Activated CD4-positive, CD25-positive, alpha-beta regulatory T cell (primary cell): ENCODE measurements at regions not wholly inside any gene's neighbourhood (a gene's known extent, or its start where the extent isn't known, plus 50 kb on each side); places are given as distances from the start of the nearest gene placed in this dataset.
A peak's percentile ranks its signal among the peaks of the same experiment; 100 is the strongest.
"Not testable (repeated sequence)": the region's sequence is repeated elsewhere in the genome, so short reads cannot be mapped to it uniquely, and the experiment has no call there.

Source experiments
- DNase-seq, 4 experiments: peaks; one replicate each; lab custom pipeline; 2025; lab: John Stamatoyannopoulos, UW

GRCh38 chr11:88061111-88061510, 114.1 kb downstream of the RAB38 start:
- no peak for DNase-seq

- DNase-seq, result no peak
Observed at GRCh38 chr11:88059326-88059725, 115.9 kb downstream of the RAB38 start.

- DNase-seq, result no peak
Observed at GRCh38 chr11:88051396-88051795, 123.8 kb downstream of the RAB38 start.

- DNase-seq, result no peak
Observed at GRCh38 chr11:88050247-88050646, 125.0 kb downstream of the RAB38 start.

- DNase-seq, result not testable (repeated sequence)
Observed at GRCh38 chr11:88045288-88045687, 130.0 kb downstream of the RAB38 start.

- not testable (repeated sequence) for DNase-seq
Observed at GRCh38 chr11:88044658-88045057, 130.6 kb downstream of the RAB38 start.

- DNase-seq, result no peak
Observed at GRCh38 chr11:88043149-88043548, 132.1 kb downstream of the RAB38 start.

- DNase-seq, result no peak
Observed at GRCh38 chr11:88042647-88043046, 132.6 kb downstream of the RAB38 start.

GRCh38 chr11:88042238-88042637, 133.0 kb downstream of the RAB38 start:
- no peak for DNase-seq

GRCh38 chr11:88041679-88042078, 133.6 kb downstream of the RAB38 start:
- DNase-seq, result no peak

- no peak for DNase-seq
Observed at GRCh38 chr11:88040148-88040496, 135.1 kb downstream of the RAB38 start.

- DNase-seq, result no peak
Observed at GRCh38 chr11:88039476-88040147, 135.6 kb downstream of the RAB38 start.

GRCh38 chr11:88038063-88038462, 137.2 kb downstream of the RAB38 start:
- no peak for DNase-seq

- no peak for DNase-seq
Observed at GRCh38 chr11:88036701-88037100, 138.5 kb downstream of the RAB38 start.

GRCh38 chr11:88035271-88035670, 140.0 kb downstream of the RAB38 start:
- DNase-seq, result no peak

GRCh38 chr11:88017666-88018065, 157.6 kb downstream of the RAB38 start:
- no peak for DNase-seq

GRCh38 chr11:88016392-88017170, 158.7 kb downstream of the RAB38 start:
- peak; percentile 4 to 23 (median 8) for DNase-seq

- no peak for DNase-seq
Observed at GRCh38 chr11:88015170-88015569, 160.1 kb downstream of the RAB38 start.

- DNase-seq, result no peak
Observed at GRCh38 chr11:88013508-88014065, 161.7 kb downstream of the RAB38 start.

- DNase-seq, result no peak
Observed at GRCh38 chr11:88012456-88012855, 162.8 kb downstream of the RAB38 start.

GRCh38 chr11:87976009-87976408, 199.2 kb downstream of the RAB38 start:
- no peak for DNase-seq

- no peak for DNase-seq
Observed at GRCh38 chr11:87974797-87975196, 200.4 kb downstream of the RAB38 start.

- DNase-seq, result no peak
Observed at GRCh38 chr11:87972133-87972532, 203.1 kb downstream of the RAB38 start.
